HUDEP-2 (cell line): ENCODE measurements at regions not wholly inside any gene's neighbourhood (a gene's known extent, or its start where the extent isn't known, plus 50 kb on each side); places are given as distances from the start of the nearest gene placed in this dataset.
"Not testable (repeated sequence)": the region's sequence is repeated elsewhere in the genome, so short reads cannot be mapped to it uniquely, and the experiment has no call there.

Experiments
- DNase-seq, 76 experiments: peaks; one replicate each; lab custom pipeline; 2025; ENCODE audit not compliant: unreplicated experiment in 76 of 76; lab: John Stamatoyannopoulos, UW

DNA sequence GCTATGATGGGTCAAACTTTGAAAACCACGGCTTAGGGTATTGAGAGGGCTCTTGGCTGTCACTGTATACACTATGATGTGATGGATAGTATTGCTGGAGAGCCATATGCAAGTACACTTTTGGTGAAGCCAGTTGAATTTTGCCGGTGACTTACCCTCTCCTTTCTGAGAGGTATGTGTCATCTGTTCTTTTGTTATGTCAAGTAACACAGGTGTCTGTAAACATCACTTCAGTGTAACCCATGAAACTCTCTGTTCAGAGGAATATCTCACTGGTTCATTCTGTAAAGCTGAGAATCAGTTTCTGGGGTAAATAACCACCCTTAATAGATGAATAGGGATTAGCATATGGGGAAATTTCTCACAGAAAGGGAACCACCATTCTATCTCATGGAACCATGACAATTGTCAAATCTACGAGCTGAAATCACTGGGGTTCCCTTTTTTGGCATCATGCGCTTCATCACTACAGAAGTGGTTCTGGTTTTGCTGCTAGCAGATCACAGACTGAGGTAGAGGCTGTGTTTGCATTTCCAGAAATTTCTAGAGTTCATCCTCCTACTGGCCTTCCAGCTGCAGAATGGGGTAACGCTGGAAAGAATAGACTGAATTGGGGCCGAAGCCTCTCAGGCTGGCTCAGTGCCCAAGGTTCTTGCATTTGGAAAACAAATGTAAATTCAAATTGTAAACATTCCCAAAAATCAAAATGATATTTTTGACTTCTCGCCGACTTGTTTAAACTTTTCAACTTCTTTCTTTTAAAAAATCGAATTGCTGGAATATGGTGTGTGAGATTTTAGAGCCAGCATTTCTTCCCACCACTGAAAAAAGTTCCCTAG, 83.3 kb upstream of the CREB5 start:
- no peak for DNase-seq

DNA sequence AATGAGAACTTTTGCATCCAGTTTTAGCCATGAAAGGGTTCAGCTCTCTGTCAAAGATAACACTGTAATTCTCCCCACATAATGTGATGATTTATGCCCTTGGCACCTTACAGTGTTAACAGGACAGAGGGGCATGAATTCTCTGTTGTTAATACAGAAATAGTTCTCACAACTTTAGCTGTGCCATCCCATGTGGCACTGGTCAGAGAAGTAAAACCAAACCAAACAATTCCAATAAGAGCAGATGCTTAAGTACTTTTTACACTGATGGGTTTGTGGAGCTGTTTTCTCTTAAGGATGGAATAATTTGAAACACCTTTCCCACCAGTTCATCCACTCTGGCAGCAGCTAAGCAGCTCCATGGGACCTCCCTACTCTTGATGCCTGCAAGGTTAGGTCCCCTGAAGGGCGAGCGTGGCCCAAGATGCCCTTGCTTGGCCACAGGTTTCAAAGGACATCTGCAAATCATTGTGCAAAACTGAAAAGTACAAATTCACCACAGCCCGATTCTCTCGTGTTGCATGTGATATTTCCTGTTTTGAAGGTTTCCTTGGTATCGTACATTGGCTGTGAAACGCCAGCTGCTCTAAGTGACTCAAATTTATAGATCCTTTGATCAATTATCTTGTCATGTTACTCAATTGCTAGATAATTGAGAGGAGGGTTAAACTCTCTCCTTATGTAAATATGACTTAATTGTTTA, 82.5 kb upstream of the CREB5 start:
- DNase-seq, result no peak

DNA sequence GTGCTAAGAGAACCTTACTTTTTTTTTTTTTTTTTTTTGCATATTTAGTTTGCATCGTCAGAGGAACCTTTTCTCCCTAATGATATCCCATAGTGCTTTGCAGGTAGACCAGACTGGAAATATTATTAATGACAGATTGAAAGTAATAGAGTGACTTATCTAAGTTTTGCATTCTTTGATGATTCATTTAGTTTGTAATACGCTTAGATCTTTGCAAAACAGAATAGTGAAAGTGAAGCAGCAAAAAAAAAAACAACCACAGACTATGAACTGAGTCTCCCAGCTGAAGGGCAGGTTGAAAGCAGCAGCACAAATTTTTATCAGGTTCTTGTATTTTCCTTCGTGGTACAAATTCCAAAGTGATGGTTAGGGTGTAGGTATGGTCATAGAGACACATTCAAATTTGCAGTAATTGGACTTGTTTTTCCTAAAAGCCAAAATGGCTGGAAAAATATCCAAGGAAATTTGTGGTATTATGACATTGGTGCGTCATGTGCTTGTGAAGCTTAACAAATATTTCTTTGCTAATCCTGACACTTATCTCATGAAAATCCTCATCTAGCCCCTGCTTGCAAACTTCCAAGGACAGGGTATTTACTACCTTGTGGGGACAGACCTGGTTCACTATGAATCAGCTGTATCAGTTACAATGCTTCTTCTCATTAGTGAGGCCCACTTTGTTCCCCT, 81.8 kb upstream of the CREB5 start:
- DNase-seq, result no peak

GRCh38 chr7:28332046-28332445, 80.3 kb upstream of the CREB5 start:
- no peak for DNase-seq

DNA sequence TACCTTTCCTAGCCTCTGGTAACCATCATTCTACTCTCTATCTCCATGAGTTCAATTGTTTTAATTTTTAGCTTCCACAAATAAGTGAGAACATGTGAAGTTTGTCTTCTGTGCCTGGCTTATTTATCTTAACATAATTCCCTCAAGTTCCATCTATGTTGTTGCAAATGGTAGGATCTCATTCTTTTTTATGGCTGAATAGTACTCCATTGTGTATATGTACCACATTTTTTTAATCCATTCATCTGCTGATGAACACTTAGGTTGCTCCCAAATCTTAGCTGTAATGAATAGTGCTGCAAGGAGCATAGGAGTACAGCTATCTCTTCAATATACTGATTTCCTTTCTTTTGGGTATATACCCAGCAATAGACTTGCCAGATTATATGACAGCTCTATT, 78.8 kb upstream of the CREB5 start:
- not testable (repeated sequence) for DNase-seq

GRCh38 chr7:28336806-28337205, 75.5 kb upstream of the CREB5 start:
- DNase-seq, result no peak

- DNase-seq, result no peak
Measured at GRCh38 chr7:28338041-28338440, 74.3 kb upstream of the CREB5 start.

DNA sequence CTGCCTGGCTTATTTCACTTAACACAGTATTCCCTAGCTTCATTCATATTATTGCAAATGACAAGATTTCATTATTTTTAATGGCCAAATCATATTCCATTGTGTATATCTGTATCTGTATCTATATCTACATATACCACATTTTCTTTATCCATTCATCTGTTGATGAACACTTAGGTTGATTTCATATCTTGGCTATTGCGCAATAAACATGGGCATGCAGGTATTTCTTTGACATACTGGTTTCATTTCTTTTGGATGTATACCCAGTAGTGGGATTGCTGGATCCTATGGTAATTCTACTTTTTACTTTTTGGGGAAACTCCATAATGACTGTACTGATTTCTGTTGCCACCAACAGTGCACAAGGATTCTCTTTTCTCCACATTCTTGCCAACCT, 68.9 kb upstream of the CREB5 start:
- DNase-seq, result no peak

DNA sequence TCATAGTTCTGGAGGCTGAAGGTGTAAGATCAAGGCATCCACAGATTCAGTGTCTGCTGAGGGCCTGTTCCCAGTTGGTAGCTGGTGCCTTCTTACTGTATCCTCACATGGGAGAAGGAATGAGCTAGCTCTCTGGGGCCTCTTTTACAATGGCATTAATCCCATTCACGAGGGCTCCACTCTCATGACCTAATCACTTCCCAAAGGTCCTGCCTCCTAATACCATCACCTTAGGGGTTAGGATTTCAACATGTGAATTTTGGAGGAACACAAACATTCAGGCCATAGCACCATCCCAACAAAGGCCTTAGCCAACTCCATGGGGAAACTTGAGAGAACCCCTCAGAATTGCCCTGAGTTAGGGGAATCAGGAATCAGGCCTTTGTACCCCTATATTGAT, 66.1 kb upstream of the CREB5 start:
- DNase-seq, result no peak

- no peak for DNase-seq
Measured at GRCh38 chr7:28346676-28347363, 65.5 kb upstream of the CREB5 start.

DNA sequence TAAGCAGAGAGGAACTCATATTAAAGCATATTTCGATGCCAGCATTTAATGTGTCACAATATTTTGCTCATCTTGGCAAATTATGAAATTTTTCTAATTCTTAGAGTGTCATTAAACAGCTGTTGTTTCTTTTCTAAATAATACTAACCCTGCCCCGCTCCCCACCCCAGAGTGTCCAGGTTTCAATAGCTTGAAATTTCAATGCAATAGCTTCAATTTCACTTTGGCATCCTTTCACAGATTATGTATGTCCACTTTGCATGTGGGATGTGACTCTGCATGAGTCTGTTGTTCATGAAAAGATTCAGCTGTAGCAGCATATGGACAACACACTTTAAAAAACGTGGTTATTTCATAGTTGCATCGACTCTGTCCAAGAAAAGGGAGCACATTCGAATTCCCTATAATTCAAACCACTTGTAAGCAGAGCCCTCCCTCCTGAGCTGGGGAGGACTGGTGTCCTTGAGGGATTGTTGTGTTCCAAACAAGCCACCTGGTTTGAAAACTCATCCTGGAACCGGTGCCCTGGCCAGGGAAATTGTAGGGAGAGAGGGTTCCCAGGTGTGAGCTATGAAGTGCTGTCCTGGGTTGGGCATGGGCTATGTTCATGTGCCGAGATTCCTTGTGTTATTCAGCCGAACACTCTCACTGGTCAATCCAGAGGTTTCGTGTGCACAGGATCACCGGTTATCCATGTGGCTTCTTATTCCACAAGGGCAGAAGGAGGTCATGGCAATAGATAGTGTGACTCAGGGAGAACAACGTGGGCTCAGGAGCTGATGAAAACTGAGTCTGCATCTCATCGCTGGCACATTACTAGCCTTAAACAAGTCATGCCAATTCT, 64.6 kb upstream of the CREB5 start:
- DNase-seq, result no peak

DNA sequence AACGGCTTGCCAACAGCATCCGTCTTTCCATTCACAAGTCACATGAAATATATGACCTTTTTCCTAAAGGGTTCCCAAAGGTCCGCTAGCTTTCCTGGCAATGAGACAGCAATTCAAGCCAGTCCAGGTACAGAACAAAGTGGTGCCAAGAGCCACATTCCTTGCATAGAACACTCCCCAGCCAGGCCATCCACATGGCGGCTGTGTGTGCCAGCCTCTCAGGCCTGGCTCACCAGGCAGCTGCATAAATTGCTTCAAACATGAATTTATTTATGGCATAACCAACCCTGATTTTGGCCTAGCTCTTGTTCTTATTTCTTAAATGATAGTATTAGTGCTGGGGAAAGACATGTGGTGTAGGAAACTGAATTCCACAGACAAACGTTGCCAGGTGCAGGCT, 63.7 kb upstream of the CREB5 start:
- no peak for DNase-seq

DNA sequence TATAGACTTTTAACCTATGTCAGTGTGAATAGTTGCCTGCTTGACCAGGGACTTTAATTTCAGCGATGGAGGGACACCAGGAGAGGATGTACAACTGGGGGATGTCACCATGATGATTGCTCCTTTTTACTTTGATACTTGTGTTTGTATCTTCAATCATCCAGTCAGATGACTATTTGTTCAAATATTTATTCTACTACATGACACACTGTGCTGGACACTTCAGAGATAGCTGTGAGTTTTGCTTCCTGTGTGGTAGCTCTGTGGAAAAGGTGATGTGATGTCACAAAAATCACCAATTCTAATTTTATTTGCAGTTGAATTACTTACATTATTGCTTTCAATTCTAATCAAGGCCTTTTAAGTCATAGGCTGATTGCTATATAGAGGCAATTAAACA, 62.7 kb upstream of the CREB5 start:
- DNase-seq, result no peak

GRCh38 chr7:28350662-28351061, 61.7 kb upstream of the CREB5 start:
- DNase-seq, result no peak

DNA sequence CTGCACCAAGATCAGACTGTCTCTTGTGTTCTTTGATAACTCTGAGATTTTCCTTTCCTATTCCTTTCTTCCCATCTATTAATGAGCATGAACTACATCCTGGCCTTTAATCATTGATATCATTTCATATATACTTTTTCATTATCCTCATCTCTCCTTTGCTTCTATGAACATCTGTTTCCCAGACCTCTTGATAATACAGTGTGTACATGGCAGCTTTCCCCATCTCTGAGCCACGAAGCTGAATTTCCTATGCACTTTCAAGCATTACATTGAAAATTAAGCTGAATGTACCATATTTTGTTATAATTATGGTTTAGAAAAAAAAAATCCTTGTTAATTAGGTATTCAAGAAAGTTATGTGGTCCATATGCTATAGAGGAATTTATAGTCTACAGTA, 60.9 kb upstream of the CREB5 start:
- DNase-seq, result no peak

DNA sequence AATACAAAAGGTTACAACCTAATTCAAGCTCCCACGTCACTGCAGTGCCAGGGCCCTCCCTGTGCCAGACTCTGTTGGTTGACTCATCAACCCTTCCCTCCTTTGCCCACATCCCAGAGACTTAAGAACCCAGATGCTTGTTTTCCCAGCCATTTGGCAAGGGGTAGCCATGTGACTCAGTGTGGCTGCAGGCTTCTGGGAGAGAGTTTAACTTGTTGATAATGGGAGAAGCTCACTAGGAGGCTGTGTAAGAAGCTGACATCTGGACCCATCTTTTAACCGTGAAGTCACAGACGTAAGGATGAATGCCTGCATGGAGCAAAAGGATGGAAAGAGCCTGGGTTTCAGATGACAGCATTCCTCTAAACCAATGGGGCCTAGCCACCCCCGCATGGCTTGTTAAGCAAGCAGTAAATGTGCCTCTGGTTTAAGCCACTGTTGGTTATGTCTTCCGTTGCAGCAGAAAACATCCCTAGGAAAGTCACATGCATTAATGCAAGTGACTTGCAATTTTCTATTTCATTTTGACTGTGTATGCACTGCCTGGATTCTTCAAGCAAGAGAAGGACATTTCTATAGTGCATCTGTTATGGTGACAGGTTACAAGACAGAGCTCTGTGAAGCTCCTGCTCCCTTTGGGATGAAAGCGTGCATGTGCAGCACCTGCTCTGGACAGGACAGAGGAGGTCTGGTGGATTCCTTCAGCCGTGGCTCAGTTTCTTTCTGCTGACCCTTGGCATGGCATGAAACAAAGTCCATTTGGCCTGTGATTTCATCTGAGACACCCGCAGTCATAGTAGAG, 57.5 kb upstream of the CREB5 start:
- no peak for DNase-seq

GRCh38 chr7:28355635-28356319, 56.5 kb upstream of the CREB5 start:
- no peak for DNase-seq

- no peak for DNase-seq
Measured at GRCh38 chr7:28356619-28357018, 55.7 kb upstream of the CREB5 start.

DNA sequence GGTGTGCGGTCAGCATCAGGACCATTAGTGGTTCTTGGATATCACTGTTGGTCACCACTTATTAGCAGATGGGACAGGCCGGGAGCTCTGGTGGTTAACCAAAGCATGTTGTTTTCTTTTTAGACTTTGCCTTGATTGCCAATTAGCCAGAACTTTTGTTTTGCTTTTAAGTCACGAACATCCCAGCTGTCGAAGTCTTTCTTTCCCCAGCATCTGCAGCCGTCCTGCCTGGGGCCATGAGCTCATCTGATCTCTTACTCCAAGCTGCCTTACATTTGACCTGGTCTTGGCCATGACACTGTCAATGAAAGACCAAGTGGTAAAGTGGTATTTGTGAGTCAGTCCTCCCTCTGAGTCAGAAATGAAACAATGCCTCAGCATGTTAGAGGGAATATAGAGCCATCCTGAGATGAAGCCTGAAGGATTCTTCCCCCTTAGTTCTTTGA, 53.9 kb upstream of the CREB5 start:
- DNase-seq, result no peak
